Gastroesophageal sphincter (tissue), 3 donors: ENCODE measurements at regions not wholly inside any gene's neighbourhood (a gene's known extent, or its start where the extent isn't known, plus 50 kb on each side); places are given as distances from the start of the nearest gene placed in this dataset.

Experiments used
- CTCF ChIP-seq, 4 experiments: fragments of 200-600 bp in 2 of 4; fragments of 450-650 bp in 2 of 4; sonication (generic) in 1 of 4; IDR thresholded peaks; one replicate each; pipeline ENCODE4 v1.5.1; 2017 to 2019; ENCODE audit warnings: antibody characterized with exemption in 4 of 4, mild to moderate bottlenecking in 2 of 4, moderate library complexity in 2 of 4
- EP300 ChIP-seq: sonication (generic); formaldehyde crosslinking; IDR thresholded peaks from one replicate; pipeline ENCODE4 v1.6.1; 2017; ENCODE audit warnings: antibody characterized with exemption, mild to moderate bottlenecking
- POLR2A ChIP-seq, 2 donors: fragments of 450-650 bp; IDR thresholded peaks; one replicate each; pipeline ENCODE4 v1.6.1; 2017; ENCODE audit warnings: antibody characterized with exemption in 2 of 2, mild to moderate bottlenecking in 2 of 2, moderate library complexity in 1 of 2
- POLR2AphosphoS5 ChIP-seq: sonication (generic); formaldehyde crosslinking; IDR thresholded peaks from one replicate; pipeline ENCODE4 v1.6.1; 2017; ENCODE audit warnings: antibody characterized with exemption

- TF ChIP-seq CTCF (IDR thresholded peaks at IDR 0.05) (no peak), POLR2AphosphoS5 (no peak), POLR2A (IDR thresholded peaks at IDR 0.05) (no peak), EP300 (no peak)
Measured at GRCh38 chr9:111272581-111272980, 57.4 kb downstream of the OR2K2 start.
